NOMO-1 treated with dmso at 0.1 percent for 144 hours (cell line): ENCODE measurements at regions not wholly inside any gene's neighbourhood (a gene's known extent, or its start where the extent isn't known, plus 50 kb on each side); places are given as distances from the start of the nearest gene placed in this dataset.

ENCODE experiments used
- DNase-seq: peaks from one replicate; lab custom pipeline; 2025; ENCODE audit not compliant: unreplicated experiment; lab: John Stamatoyannopoulos, UW

GRCh38 chrX:149992918-149993317, 54.6 kb upstream of the EOLA2 start:
- DNase-seq, result no peak

GRCh38 chrX:149993989-149994388, 55.7 kb upstream of the EOLA2 start:
- DNase-seq, result no peak

- no peak for DNase-seq
Observed at GRCh38 chrX:149996515-149996914, 58.2 kb upstream of the EOLA2 start.

- no peak for DNase-seq
Observed at GRCh38 chrX:150005027-150005426, 66.7 kb upstream of the EOLA2 start.

- DNase-seq, result no peak
Observed at GRCh38 chrX:150007356-150007755, 69.1 kb upstream of the EOLA2 start.

- DNase-seq, result no peak
Observed at GRCh38 chrX:150012647-150013381, 74.5 kb upstream of the EOLA2 start.

- DNase-seq, result no peak
Observed at GRCh38 chrX:150014525-150014924, 76.2 kb upstream of the EOLA2 start.

- no peak for DNase-seq
Observed at GRCh38 chrX:150017868-150018267, 79.6 kb upstream of the EOLA2 start.

- no peak for DNase-seq
Observed at GRCh38 chrX:150018931-150019361, 80.7 kb upstream of the EOLA2 start.

- DNase-seq, result no peak
Observed at GRCh38 chrX:150028692-150029091, 90.4 kb upstream of the EOLA2 start.

GRCh38 chrX:150032742-150033141, 94.5 kb upstream of the EOLA2 start:
- DNase-seq, result no peak

- no peak for DNase-seq
Observed at GRCh38 chrX:150034788-150035187, 96.5 kb upstream of the EOLA2 start.

GRCh38 chrX:150035531-150035930, 97.2 kb upstream of the EOLA2 start:
- DNase-seq, result no peak

GRCh38 chrX:150036181-150036580, 97.9 kb upstream of the EOLA2 start:
- no peak for DNase-seq

- no peak for DNase-seq
Observed at GRCh38 chrX:150036641-150037040, 98.3 kb upstream of the EOLA2 start.

GRCh38 chrX:150037041-150037440, 98.8 kb upstream of the EOLA2 start:
- DNase-seq, result no peak

- no peak for DNase-seq
Observed at GRCh38 chrX:150038315-150038714, 100.0 kb upstream of the EOLA2 start.

- DNase-seq, result no peak
Observed at GRCh38 chrX:150038986-150039599, 100.8 kb upstream of the EOLA2 start.

- no peak for DNase-seq
Observed at GRCh38 chrX:150041208-150041607, 102.9 kb upstream of the EOLA2 start.

- DNase-seq, result no peak
Observed at GRCh38 chrX:150044556-150044955, 106.3 kb upstream of the EOLA2 start.

GRCh38 chrX:150047818-150048217, 109.5 kb upstream of the EOLA2 start:
- DNase-seq, result no peak

- DNase-seq, result no peak
Observed at GRCh38 chrX:150049647-150050046, 111.4 kb upstream of the EOLA2 start.

- no peak for DNase-seq
Observed at GRCh38 chrX:150050387-150050786, 112.1 kb upstream of the EOLA2 start.
